Nucleus accumbens (tissue), 56 donors: ENCODE measurements at regions not wholly inside any gene's neighbourhood (a gene's known extent, or its start where the extent isn't known, plus 50 kb on each side); places are given as distances from the start of the nearest gene placed in this dataset.
A peak's percentile ranks its signal among the peaks of the same experiment; 100 is the strongest.

Experiments
- DNase-seq, 56 donors: peaks; one replicate each; lab custom pipeline; 2025; lab: John Stamatoyannopoulos, UW

DNA sequence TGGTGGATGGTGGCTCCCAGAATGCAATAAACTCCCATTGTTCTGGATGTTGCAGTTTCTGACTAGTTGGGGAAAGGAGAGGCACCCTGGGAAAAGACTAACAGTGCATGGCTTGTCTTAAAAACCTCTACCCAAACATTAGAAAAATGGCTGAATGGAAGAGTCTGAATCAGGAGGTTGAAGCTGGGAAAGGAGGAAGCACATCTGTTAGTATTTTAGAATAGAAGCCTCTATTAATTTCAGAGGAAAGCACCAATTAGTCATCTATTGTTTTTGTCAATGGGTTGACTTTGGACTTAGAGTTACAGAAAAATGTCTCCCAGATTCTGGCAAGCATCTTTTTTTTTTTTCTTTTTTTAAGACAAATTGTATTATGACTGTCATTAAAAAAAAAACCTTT, 56.1 kb upstream of the ELMO1 start:
- peak in 1 of 56 donors; percentile 35 for DNase-seq

DNA sequence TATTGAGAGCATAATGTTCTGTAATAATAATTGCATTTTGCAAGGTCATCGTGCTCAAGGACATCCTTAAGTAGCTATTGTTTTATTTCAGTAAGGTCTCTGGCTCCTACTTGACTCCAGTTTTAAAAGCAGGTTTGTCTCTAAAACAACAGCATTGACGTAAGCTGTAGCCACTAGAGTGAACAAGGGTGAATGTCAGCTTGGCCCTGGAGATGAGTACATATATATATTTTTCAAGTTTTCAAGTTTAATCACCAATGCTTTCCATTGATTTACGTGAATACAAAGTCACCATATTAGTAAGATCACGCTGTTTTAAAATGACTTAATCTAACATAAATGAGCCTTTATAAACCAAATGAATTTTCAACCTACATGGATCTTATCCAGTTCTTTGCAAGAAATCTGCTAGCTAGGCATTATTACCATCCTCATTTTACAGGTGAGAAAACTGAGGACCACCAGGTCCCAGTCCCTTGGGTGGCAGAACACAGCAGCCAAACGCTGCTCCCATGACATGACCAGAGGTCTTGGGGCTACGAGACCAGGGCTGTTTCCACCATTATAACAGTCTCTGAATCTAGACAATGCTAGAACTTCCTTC, 57.2 kb upstream of the ELMO1 start:
- DNase-seq: no peak

DNA sequence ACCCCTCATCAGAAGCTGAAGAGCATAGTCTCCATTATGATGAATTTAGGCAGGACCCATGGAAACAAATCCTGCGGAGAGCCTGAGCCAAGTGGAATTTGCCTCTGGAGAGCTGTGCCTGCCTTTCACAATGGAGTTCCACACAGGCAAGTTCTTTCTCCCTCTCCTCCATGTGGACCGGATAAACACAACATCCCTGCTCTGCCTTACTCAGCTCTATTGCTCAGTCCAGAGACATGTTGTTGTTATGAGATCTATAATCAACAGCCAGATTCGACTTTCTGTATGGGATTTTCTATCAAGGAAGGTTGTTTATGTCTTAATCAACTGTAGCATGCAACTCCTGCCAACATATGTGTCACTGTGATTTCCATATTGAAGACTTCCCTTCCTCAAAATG, 59.5 kb upstream of the ELMO1 start:
- DNase-seq: no peak

DNA sequence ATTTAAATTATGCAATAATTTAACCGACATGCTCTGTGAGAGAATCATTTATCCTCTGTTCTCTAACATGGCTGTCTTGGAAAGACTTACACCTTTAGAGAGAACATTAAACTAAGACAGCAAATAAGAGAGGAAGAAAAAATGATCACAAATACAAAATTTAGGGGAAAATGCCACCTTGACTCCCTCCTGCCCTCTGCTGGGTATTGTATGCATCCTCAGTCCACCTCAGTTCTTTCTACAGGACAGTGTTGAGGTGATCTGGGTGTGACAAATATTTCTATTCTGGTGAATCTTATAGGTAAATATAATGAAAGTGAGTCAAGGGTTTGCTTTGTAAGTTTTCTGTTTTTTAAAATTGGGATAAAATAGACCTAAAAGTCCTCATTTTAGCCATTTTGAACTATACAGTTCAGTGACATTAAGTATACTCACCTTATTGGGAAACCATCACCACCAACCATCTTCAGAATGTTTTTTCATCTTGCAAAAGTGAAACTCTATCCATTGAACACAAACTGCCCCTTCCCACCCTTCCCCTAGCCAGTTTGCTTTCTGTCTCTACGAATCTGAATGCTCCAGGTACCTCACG, 61.5 kb upstream of the ELMO1 start:
- DNase-seq: peak in 4 of 56 donors; percentile 10 to 19 (median 17)

DNA sequence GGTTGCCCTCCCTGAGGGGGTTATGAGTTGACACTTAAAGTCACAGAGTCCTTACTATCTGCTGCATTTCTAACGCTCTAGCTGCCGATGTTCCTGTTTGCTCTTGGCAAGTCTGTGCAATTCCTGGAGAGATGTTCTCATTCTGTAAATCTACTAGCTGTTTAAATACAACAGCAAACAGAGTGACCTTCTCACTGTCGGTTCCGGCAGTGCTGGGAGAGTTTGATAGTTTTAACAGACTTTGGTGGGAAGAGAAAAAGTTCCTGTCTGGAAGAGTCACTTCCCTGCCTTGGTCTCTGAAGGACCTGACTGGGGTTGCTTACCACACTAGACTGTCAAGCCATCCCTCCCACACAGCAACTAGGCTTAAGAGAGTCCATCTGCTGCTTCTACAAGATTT, 63.3 kb upstream of the ELMO1 start:
- DNase-seq: no peak

DNA sequence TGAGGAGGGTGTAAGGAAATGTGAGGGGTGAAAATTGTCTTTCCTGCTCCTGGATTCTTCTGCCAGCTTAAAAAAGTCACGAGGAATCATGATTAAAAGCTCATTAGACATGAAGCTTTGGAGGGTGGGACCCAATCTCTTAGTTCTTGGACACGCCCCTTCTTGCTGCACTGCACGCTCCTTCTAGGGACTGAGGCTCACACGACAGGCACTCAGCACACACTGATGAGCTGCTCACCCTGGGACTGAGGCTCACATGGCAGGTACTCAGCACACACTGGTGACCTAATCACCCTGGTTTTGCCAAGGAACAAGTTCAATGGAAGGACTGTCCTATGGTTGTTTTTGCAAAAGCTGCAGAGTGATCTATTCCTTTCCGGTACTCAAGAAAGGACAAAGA, 65.8 kb upstream of the ELMO1 start:
- no peak for DNase-seq

DNA sequence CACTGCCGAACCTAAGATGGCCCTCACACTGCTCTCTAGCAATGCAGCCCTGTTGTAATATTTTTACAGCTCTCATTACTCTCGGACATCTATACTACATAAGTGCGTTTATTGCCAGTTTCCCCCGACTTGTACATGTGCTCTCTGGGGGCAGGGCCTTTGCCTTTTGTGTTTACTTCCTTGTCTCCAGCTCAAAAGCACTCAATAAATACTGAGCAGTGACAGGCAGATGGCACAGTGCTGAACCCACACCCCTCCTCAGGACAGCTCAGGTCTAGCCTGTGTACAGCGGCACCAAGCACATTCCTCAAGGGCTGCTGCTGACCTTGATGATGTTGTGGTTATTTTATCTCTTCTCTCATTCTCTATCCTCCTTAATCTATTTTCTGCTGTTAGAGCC, 68.0 kb upstream of the ELMO1 start:
- DNase-seq: no peak

DNA sequence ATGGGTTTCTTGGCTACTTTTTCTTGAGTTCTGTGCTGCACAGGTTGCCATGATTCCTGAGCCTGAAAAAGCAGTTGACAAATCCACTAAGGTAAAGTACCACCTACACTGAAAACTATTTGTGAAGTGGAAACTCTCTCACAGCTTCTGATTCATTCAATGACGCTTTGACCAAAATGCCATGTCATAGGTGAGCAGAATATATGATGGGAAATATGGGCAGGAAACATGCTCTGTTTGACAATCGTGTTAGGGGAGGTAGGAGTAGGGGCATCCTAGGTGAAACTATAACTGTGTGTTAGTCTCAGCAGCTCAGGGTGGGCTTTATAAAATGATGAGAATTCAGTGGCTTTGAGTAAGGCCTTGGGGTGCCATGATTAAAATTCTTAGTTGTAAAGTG, 69.6 kb upstream of the ELMO1 start:
- DNase-seq: no peak

DNA sequence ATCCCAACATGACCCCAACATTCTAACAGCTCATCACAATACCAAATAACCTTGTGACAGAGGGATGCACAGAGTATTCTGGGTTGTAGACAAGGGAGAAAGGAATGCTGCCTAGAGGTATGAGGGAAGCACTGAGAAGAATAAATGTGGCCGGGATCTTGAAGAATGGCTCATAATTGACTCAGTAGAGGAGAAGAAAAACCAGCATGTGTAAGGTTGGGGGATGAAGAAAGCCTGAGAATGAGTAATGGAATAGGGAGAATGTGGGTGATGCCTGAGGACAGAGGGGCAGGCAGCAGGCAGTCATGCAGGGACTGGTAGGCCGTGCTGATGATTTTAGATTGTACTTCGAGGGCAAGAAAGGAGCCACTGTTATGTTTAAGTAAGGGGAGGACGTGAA, 75.4 kb upstream of the ELMO1 start:
- no peak for DNase-seq

DNA sequence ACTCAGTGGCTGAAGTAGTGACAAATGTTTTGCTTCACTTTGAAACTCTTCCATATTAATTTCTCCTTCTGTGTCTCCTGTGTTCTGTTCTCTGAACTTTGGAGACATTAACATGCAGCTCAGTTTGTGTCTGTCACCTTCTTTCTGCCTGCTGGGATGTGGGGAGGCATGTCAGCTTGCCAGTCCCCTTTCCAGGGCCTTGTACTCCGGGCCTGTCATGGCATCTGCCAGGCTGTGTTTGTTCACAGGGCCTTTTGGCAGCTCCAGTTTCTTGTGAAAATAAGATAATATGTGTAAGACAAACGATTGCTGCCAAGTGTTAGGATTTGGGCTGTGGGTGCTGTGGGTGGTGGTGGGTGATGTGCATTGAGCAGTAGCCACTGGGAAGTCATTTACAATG, 76.1 kb upstream of the ELMO1 start:
- DNase-seq: peak in 3 of 56 donors; percentile 2 to 7 (median 2)

DNA sequence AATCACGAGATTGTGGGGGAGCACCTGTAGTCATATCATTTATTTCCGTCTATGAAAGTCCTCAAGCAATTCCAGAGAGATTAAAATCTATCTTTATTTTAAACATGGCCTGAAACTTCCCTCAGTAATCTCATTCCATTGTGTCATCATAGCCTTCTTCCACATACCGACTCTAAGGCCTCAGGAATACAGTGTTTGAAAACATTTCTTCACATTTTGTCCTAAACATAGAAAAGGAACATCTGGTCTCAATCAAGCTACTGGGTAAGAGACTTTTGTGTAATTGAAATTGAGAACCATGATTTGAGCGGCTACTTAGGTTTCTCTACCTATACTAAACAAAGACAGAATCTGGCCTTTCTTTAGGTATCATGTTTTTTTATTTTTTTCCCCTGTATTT, 78.0 kb upstream of the ELMO1 start:
- DNase-seq: no peak

DNA sequence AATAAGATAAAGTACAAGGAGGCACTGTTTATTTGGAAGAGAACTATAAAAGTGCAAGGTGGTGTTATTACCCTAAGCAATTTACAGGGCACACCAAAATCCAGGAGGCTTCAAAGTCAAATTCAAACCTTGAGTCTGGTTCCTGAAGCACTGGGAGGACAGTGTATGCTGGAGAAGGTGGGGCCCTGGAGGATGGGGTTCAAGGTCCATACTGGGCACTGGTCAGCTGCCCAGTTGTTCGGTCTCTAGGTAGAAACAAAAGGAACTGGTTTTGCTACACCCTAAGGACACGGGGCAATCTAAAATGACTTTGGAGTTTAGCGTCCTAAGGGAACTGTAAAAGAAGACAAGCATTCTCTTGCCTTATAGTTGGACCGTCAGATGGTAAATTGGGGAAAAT, 78.4 kb upstream of the ELMO1 start:
- DNase-seq: no peak

DNA sequence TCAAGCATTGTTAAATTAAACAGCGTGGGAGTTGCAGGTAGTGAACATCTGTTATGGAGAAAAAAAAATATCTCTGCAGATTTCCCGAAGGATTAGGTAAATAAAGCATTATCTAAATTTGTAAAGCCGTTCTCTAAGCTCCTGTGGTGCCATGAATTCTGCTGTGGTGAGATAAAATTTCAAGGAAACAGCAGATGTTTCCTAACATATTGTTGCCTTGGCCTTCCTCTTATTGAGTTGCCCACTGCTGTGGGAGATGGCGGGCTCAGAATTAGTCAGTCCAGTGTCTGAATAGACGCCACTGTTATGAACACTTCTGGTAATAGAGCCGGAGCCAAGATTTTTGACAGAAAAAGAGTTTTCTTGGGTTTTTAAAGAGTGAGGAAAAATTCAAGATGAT, 82.6 kb upstream of the ELMO1 start:
- DNase-seq: no peak

DNA sequence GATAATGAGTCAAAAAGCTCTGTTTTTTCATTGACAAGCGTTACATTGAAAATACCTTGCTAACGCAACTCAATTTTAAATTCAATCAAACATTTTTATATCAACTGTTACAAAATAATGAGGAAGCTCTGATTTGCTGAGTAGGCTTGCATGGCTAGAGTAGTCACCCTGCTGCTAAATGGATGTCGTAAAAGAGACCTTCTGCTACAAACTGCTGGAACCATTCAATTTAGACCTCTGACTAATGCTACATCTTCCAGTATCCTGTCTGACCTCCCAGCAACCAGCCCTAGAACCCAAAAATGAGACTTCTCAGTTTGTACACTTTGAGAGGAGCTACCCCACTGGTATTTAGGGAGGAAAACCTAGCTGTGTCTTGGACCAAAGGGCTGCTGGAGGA, 84.0 kb upstream of the ELMO1 start:
- no peak for DNase-seq

DNA sequence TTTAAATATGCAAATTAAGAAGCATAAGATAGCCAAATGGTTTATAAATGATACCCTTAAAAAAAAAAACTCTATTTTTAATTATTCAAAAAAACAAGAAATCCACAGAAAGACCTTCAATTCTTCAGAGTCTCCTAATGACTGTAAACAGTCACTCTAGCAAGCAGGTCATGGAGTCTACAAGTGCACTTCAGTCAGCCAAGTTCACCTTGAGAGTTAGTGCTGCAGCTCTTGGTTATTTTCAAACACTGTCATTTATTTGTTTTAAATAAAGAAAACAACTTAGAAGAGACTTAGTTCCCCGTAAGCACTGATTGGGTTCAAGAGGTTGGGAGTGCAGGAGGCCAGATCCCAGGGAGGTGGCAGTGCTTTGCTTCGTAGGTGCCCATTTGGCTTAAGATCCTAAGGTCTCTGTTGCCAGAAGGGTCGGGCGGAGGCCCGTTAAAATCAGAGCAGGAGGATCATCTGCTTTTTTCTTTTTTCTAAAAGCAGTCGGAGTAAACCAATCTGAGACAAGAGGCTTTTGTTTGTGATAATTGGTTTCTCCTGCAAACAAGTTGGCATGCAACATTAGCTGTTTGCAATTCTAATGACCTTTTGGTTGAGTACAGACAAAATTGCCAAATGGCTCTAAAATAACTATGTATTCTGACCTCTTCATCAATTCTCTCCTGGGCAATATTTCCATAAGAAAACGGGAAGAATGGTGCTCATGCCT, 86.4 kb upstream of the ELMO1 start:
- peak in 8 of 56 donors; percentile 1 to 32 (median 8) for DNase-seq

DNA sequence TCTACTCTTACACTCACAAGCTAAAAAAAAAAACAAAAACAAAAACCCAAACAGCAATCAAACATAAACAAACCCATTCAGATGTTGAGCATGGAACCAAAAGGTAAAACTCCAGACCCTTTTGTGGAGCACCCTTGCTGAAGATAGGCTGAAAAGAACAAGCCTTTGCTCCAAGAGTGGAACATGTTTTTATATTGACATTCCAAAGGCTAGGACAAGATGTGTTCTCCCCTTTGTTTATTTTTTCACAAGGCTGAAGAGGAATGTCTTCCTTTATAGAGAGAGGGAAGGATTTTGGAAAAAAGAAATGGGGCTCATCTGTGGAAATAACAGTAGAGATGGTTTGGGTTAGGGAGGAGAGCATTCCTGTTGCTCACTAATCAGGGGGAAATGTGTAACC, 87.2 kb upstream of the ELMO1 start:
- DNase-seq: no peak

DNA sequence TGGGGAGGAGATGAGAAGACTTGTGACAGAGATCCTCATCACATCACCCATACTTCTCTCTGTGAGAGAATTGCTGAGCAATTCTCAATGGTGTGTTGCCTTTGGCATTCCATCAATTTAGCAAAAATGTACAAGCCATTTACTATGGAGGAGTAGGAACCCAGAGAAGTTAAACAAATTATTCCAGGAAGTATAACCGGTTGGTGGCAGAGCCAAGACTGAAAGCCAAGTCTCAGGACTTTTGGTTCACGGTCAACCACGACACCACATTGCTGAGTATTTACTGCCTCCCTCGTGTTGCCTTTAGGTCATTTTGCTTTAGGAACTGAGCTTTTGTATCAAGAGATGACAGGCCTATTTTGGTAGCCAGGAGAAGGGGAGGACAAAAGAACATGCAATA, 88.0 kb upstream of the ELMO1 start:
- no peak for DNase-seq

DNA sequence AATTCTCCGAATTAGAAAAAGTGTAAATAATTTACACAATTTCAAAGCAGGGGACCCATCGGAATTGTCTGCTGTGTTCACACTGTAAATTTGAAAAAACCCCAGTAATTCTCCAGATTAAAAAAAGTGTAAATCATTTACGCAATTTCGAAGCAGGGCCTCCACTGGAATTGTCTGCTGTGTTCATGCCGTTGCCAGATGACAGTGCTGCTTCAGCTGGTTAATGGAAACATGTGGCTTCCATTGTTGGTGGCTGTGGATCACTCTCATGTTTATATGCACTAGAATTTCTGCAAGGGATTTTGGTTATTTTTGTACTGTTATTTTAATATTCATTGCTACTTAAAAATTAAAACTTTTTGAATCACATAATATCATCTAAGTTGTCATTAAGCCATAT, 88.8 kb upstream of the ELMO1 start:
- DNase-seq: no peak

DNA sequence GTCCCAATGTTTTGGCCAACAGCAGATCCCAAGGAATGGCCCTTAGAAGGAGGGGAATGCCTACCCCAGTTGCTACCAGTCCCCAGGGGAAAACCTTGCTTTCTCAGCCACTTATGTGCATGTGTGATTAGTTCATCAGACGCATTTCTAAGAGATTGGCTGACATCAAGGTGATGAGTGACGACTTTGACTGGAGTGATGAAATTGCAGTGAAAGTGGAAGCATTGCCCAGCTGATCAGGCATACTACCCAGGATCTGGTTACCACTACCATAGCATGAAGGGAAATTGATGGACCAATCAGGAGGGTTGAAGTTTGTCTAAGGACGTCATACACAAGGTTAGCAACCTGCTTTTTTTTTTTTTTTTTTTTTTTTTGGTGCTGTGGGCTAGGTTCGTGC, 90.3 kb upstream of the ELMO1 start:
- DNase-seq: no peak

DNA sequence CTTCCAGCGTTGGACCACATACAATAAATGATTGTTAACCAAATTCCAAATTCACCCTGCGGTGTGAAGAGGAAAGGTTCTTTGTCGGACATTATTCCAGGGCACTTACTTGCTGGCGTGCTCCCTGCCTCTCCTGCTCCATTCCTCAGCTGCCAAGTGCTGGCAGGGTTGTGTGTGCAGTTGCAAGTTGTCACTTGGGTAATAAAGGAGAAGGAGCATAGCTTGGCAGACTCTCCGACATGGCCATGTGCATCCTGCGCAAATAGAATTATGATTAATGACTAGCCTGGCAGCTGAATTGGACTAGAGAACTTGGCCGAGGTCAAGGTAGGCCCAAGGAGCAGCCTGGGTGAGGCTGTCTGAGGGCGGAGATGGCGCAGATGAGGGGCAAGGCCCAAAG, 92.3 kb upstream of the ELMO1 start:
- DNase-seq: peak in 30 of 56 donors; percentile 5 to 71 (median 22)

DNA sequence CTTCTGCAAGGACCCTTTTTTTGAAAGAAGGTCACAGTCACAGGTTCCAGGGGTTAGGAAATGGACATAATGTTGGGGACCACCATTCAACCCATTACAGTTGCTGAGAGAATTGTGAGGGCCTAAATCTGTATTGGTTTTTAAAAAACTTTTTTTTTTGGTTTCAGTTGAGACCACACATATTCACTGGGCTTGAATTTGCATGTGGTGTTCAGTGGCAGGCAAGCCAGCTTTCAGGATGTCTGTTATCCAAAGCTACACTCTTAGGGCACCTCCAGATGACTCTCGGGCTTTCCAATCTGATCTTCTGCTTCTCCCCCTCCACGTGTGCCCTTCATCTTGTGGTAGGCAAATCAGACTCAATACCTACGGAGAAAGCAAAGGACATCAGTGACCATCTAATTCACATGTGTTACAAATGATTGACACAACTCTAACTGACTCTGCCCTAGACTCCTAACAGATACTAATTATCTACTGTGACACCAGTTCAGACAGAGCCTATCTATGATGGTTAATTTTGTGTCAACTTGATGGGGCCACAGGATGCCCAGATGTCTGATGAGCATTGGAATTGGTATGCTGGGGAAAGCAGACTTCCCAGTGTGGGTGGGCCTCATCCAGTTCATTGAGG, 93.3 kb upstream of the ELMO1 start:
- DNase-seq: no peak
